Stimulated activated CD4-positive, alpha-beta T cell treated with anti-CD3 and anti-CD28 coated beads, Interleukin-1b, Interleukin-23, amount 100 ng/mL, for 4 hours (primary cell): ENCODE measurements at regions not wholly inside any gene's neighbourhood (a gene's known extent, or its start where the extent isn't known, plus 50 kb on each side); places are given as distances from the start of the nearest gene placed in this dataset.

Source experiments
- DNase-seq, 2 donors: peaks; one replicate each; pipeline ENCODE4 v3.0.0-alpha.2; 2020; ENCODE audit warnings: low read depth in 2 of 2

- no peak for DNase-seq
Observed at GRCh38 chr2:16900405-16901025, 234.9 kb upstream of the CYRIA start.

- no peak for DNase-seq
Observed at GRCh38 chr2:16899958-16900357, 234.3 kb upstream of the CYRIA start.

- no peak for DNase-seq
Observed at GRCh38 chr2:16890081-16890480, 224.4 kb upstream of the CYRIA start.

GRCh38 chr2:16885027-16885426 is 219.4 kb upstream of the CYRIA start:
- DNase-seq, result no peak

- no peak for DNase-seq
Observed at GRCh38 chr2:16882706-16883105, 217.1 kb upstream of the CYRIA start.

GRCh38 chr2:16881122-16881521 is 215.5 kb upstream of the CYRIA start:
- DNase-seq, result no peak

- no peak for DNase-seq
Observed at GRCh38 chr2:16871411-16871810, 205.8 kb upstream of the CYRIA start.

GRCh38 chr2:16870491-16871076 is 204.9 kb upstream of the CYRIA start:
- no peak for DNase-seq

- DNase-seq, result no peak
Observed at GRCh38 chr2:16869711-16870110, 204.1 kb upstream of the CYRIA start.

GRCh38 chr2:16862471-16862870 is 196.8 kb upstream of the CYRIA start:
- DNase-seq, result no peak

GRCh38 chr2:16861530-16861929 is 195.9 kb upstream of the CYRIA start:
- DNase-seq, result no peak

GRCh38 chr2:16861111-16861510 is 195.5 kb upstream of the CYRIA start:
- no peak for DNase-seq

- no peak for DNase-seq
Observed at GRCh38 chr2:16860627-16861026, 195.0 kb upstream of the CYRIA start.

- DNase-seq, result no peak
Observed at GRCh38 chr2:16855183-16855582, 189.5 kb upstream of the CYRIA start.

GRCh38 chr2:16853088-16853487 is 187.5 kb upstream of the CYRIA start:
- DNase-seq, result no peak

- DNase-seq, result no peak
Observed at GRCh38 chr2:16852651-16853050, 187.0 kb upstream of the CYRIA start.

- no peak for DNase-seq
Observed at GRCh38 chr2:16851126-16851525, 185.5 kb upstream of the CYRIA start.

GRCh38 chr2:16840496-16841172 is 175.0 kb upstream of the CYRIA start:
- no peak for DNase-seq

GRCh38 chr2:16832910-16833309 is 167.3 kb upstream of the CYRIA start:
- no peak for DNase-seq

GRCh38 chr2:16828828-16829160 is 163.2 kb upstream of the CYRIA start:
- DNase-seq, result no peak

GRCh38 chr2:16828044-16828827 is 162.6 kb upstream of the CYRIA start:
- no peak for DNase-seq

- no peak for DNase-seq
Observed at GRCh38 chr2:16824472-16824871, 158.8 kb upstream of the CYRIA start.

GRCh38 chr2:16821692-16822091 is 156.1 kb upstream of the CYRIA start:
- DNase-seq, result no peak
